SK-N-SH (cell line): ENCODE measurements at regions not wholly inside any gene's neighbourhood (a gene's known extent, or its start where the extent isn't known, plus 50 kb on each side); places are given as distances from the start of the nearest gene placed in this dataset.

Experiments
- CTCF ChIA-PET: fragments of 300-600, 350-600 bp; formaldehyde crosslinking; extraction: SDS; loops from one replicate; lab custom pipeline; 2021; lab: Yijun Ruan, JAX
- POLR2A ChIA-PET: fragments of 350-600 bp; sonication (Branson Sonifier 250); formaldehyde crosslinking; extraction: SDS; loops from one replicate; lab custom pipeline; 2020; ENCODE audit warnings: antibody characterized with exemption, inconsistent platforms; lab: Yijun Ruan, JAX
- DNase-seq: peaks from one replicate; pipeline ENCODE4 v3.0.0; 2012
- H2AFZ ChIP-seq: fragments of 200-600 bp; sonication (generic); 2 replicates; pipeline ENCODE4 v1.8.1; 2016; ENCODE audit warnings: antibody characterized with exemption, mild to moderate bottlenecking, low read depth
- H3F3A ChIP-seq: fragments of 200-600 bp; sonication (generic); replicated peaks from 2 replicates; pipeline ENCODE3; 2016; ENCODE audit warnings: antibody characterized with exemption, mild to moderate bottlenecking; ENCODE audit not compliant: insufficient read depth
- H3K27ac ChIP-seq, 2 experiments: fragments of 200-500 bp in 1 of 2; fragments of 200-600 bp in 1 of 2; sonication (Bioruptor generic) in 1 of 2; sonication (generic), shearing (Covaris generic) in 1 of 2; 2 replicates each; pipeline versions ENCODE4 v1.5.1 to v1.6.1; 2014 to 2016; ENCODE audit warnings: low read depth in 2 of 2, inconsistent platforms in 1 of 2, low read length in 1 of 2, mild to moderate bottlenecking in 1 of 2, mixed read lengths in 1 of 2
- H3K27me3 ChIP-seq: fragments of 200-600 bp; sonication (generic), shearing (Covaris generic); 2 replicates; pipeline ENCODE4 v1.6.1; 2016; ENCODE audit warnings: mixed run types; ENCODE audit not compliant: insufficient read depth
- H3K36me3 ChIP-seq, 2 experiments: fragments of 200-500 bp in 1 of 2; fragments of 200-600 bp in 1 of 2; sonication (Bioruptor generic) in 1 of 2; sonication (generic) in 1 of 2; replicated peaks in 1 of 2; 2 replicates each; pipeline versions ENCODE3 to v1.5.1; 2014 to 2016; ENCODE audit warnings: low read length in 1 of 2, mild to moderate bottlenecking in 1 of 2; ENCODE audit not compliant: insufficient read depth in 2 of 2, control insufficient read depth in 1 of 2
- H3K4me1 ChIP-seq, 2 experiments: fragments of 200-500 bp in 1 of 2; fragments of 200-600 bp in 1 of 2; sonication (Bioruptor generic) in 1 of 2; sonication (generic), shearing (Covaris generic) in 1 of 2; 2 replicates each; pipeline versions ENCODE4 v1.5.1 to v1.6.1; 2014 to 2016; ENCODE audit warnings: low read depth in 1 of 2, low read length in 1 of 2, mixed run types in 1 of 2; ENCODE audit not compliant: insufficient read depth in 2 of 2, control insufficient read depth in 1 of 2
- H3K4me2 ChIP-seq: fragments of 200-600 bp; sonication (generic), shearing (Covaris generic); 2 replicates; pipeline ENCODE4 v1.6.1; 2017; ENCODE audit warnings: mixed run types
- H3K4me3 ChIP-seq, 2 experiments: fragments of 200-500 bp in 1 of 2; fragments of 200-600 bp in 1 of 2; sonication (Bioruptor generic) in 1 of 2; sonication (generic), shearing (Covaris generic) in 1 of 2; 2 replicates each; pipeline versions ENCODE4 v1.5.1 to v1.8.1; 2014 to 2016; ENCODE audit warnings: low read depth in 2 of 2, inconsistent platforms in 1 of 2, low read length in 1 of 2, mild to moderate bottlenecking in 1 of 2, mixed read lengths in 1 of 2, moderate library complexity in 1 of 2
- H3K79me2 ChIP-seq: fragments of 200-600 bp; sonication (generic); 2 replicates; pipeline ENCODE4 v1.8.1; 2017; ENCODE audit warnings: mild to moderate bottlenecking; ENCODE audit not compliant: insufficient read depth
- H3K9ac ChIP-seq: fragments of 200-600 bp; sonication (generic); 2 replicates; pipeline ENCODE4 v1.6.1; 2017; ENCODE audit warnings: mixed run types
- H3K9me2 ChIP-seq: fragments of 200-600 bp; sonication (generic); 2 replicates; pipeline ENCODE4 v1.6.1; 2017; ENCODE audit warnings: mixed run types
- H3K9me3 ChIP-seq: fragments of 200-600 bp; sonication (generic); 2 replicates; pipeline ENCODE4 v1.6.1; 2017; ENCODE audit warnings: mixed run types, mild to moderate bottlenecking, moderate library complexity
- H4K20me1 ChIP-seq: fragments of 200-600 bp; sonication (generic); 2 replicates; pipeline ENCODE4 v1.6.1; 2017; ENCODE audit warnings: mild to moderate bottlenecking, mixed run types; ENCODE audit not compliant: insufficient read depth
- CTCF ChIP-seq: fragments of 200-600 bp; sonication (generic); IDR thresholded peaks from 2 replicates; pipeline ENCODE4 v1.6.1; 2017; ENCODE audit warnings: antibody characterized with exemption, mild to moderate bottlenecking, moderate library complexity
- ELF1 ChIP-seq: IDR thresholded peaks from 2 replicates; pipeline ENCODE4 v1.4.0; 2012
- EZH2phosphoT487 ChIP-seq: fragments of 200-600 bp; sonication (generic); IDR thresholded peaks from 2 replicates; pipeline ENCODE4 v1.6.1; 2017; ENCODE audit warnings: low read depth, mixed run types, mild to moderate bottlenecking, antibody characterized with exemption, moderate library complexity, borderline replicate concordance
- FOXJ3 ChIP-seq: sonication (generic); formaldehyde crosslinking; IDR thresholded peaks from 2 replicates; pipeline ENCODE4 v1.5.1; 2020; ENCODE audit warnings: mild to moderate bottlenecking, missing genetic modification reagents
- FOXM1 ChIP-seq: IDR thresholded peaks from 2 replicates; pipeline ENCODE4 v1.4.0; 2012; ENCODE audit warnings: low read depth, mild to moderate bottlenecking
- GABPA ChIP-seq: IDR thresholded peaks from 2 replicates; pipeline ENCODE4 v1.4.0; 2012; ENCODE audit warnings: low read depth, mild to moderate bottlenecking
- GATA2 ChIP-seq: sonication (generic); formaldehyde crosslinking; IDR thresholded peaks from 2 replicates; pipeline ENCODE4 v1.5.0; 2020; ENCODE audit warnings: mild to moderate bottlenecking, missing genetic modification reagents
- JUND ChIP-seq: IDR thresholded peaks from 2 replicates; pipeline ENCODE4 v1.4.0; 2012
- MAX ChIP-seq: IDR thresholded peaks from 2 replicates; pipeline ENCODE4 v1.4.0; 2012; ENCODE audit warnings: low read depth
- MEF2A ChIP-seq: IDR thresholded peaks from 2 replicates; pipeline ENCODE4 v1.4.0; 2012; ENCODE audit warnings: low read depth, borderline replicate concordance
- PBX3 ChIP-seq: IDR thresholded peaks from 2 replicates; pipeline ENCODE4; 2012
- POLR2AphosphoS5 ChIP-seq: IDR thresholded peaks from 2 replicates; pipeline ENCODE4 v1.6.1; 2012; ENCODE audit warnings: low read depth, low read length
- RAD21 ChIP-seq: IDR thresholded peaks from 2 replicates; pipeline ENCODE4 v1.6.1; 2012; ENCODE audit warnings: mild to moderate bottlenecking, low read length
- RCOR1 ChIP-seq: fragments of 150-350 bp; IDR thresholded peaks from 2 replicates; pipeline ENCODE4 v1.6.1; 2017; ENCODE audit warnings: antibody characterized with exemption, low read length
- RFX5 ChIP-seq: IDR thresholded peaks from 2 replicates; pipeline ENCODE4 v1.6.1; 2012; ENCODE audit warnings: mild to moderate bottlenecking, improper control_type of control experiment, low read length
- RXRA ChIP-seq: IDR thresholded peaks from 2 replicates; pipeline ENCODE4 v1.4.0; 2012; ENCODE audit warnings: low read depth, mild to moderate bottlenecking, borderline replicate concordance
- SIN3A ChIP-seq: IDR thresholded peaks from 2 replicates; pipeline ENCODE4 v1.6.1; 2012; ENCODE audit warnings: low read depth, mild to moderate bottlenecking, low read length, moderate library complexity, borderline replicate concordance
- TAF1 ChIP-seq: IDR thresholded peaks from 2 replicates; pipeline ENCODE4 v1.6.1; 2012; ENCODE audit warnings: low read depth, mild to moderate bottlenecking, low read length, moderate library complexity, borderline replicate concordance
- USF2 ChIP-seq: fragments of 150-350 bp; IDR thresholded peaks from 2 replicates; pipeline ENCODE4 v1.6.1; 2017; ENCODE audit warnings: antibody characterized with exemption, low read length, low read depth, borderline replicate concordance
- WGBS: methylation state at CpG from one replicate; pipeline ENCODE4 v1.1.6; 2017; ENCODE audit warnings: low lambda C conversion rate; 5-methylcytosine and 5-hydroxymethylcytosine counted together

GRCh38 chr3:184632551-184633236, 71.1 kb downstream of the EPHB3 start:
- Histone ChIP-seq H3K27me3 (no peaks in the 10 kb centered on the region), H3K9me3 (no peaks in the 10 kb centered on the region), H3K9ac (no peak overlapping the region), H3K79me2 (no peaks in the 10 kb centered on the region), H3K4me3 (no peak overlapping the region), H3K27ac (no peak overlapping the region), H4K20me1 (no peaks in the 10 kb centered on the region), H3K36me3 (no peaks in the 10 kb centered on the region), H2AFZ (no peak overlapping the region), H3K4me1 (peaks cover 0 to 29% of the 10 kb centered on the region in 2 experiments; a peak in 2 of 4 replicates), H3K4me2 (no peak overlapping the region), H3K9me2 (no peaks in the 10 kb centered on the region), H3F3A (no peaks in the 10 kb centered on the region)
- ChIA-PET CTCF (interaction anchor here (1.1 kb wide), 1 partner anchor 261 kb away, joined by 4 read pairs; no protein-coding TSS in a partner anchor), POLR2A (no interaction called here)
- TF ChIP-seq MEF2A (no peak), FOXJ3 (CRISPR knock-in tag) (no peak), SIN3A (no peak), TAF1 (no peak), RFX5 (no peak), EZH2phosphoT487 (no peak), RCOR1 (no peak), ELF1 (no peak), CTCF (no peak), PBX3 (no peak), USF2 (no peak), POLR2AphosphoS5 (no peak), GATA2 (CRISPR knock-in tag) (no peak), JUND (no peak), GABPA (no peak), RAD21 (no peak), RXRA (no peak), FOXM1 (no peak), MAX (no peak)
- no peak for DNase-seq
- WGBS = 81% methylated on average over 11 of the region's 11 CpGs
